ENCODE measurements at regions not wholly inside any gene's neighbourhood (a gene's known extent, or its start where the extent isn't known, plus 50 kb on each side); places are given as distances from the start of the nearest gene placed in this dataset.

GRCh38 chr19:29154163-29154562 is 58.8 kb downstream of the UQCRFS1 start:
- TF ChIP-seq FOSL2 (IDR thresholded peaks at IDR 0.05): no peak
- no peak for TF ChIP-seq FOSL2 (CRISPR knock-in tag; IDR thresholded peaks at IDR 0.05)
- TF ChIP-seq HOXA7 (CRISPR knock-in tag; IDR thresholded peaks at IDR 0.05): no peak
- no peak for TF ChIP-seq POLR2AphosphoS2 (conservative IDR thresholded peaks at IDR 0.05; ENCODE audit: low read length)
- TF ChIP-seq CBX2 (IDR thresholded peaks at IDR 0.05; ENCODE audit: borderline replicate concordance, low read depth): no peak
- TF ChIP-seq TFCP2L1 (CRISPR knock-in tag; IDR thresholded peaks at IDR 0.05): no peak
- TF ChIP-seq FOSB (CRISPR knock-in tag; IDR thresholded peaks at IDR 0.05): no peak
- TF ChIP-seq KDM5A (IDR thresholded peaks at IDR 0.05): no peak
- TF ChIP-seq CEBPB (IDR thresholded peaks at IDR 0.05): no peak
- no peak for TF ChIP-seq MAFK (IDR thresholded peaks at IDR 0.05; ENCODE audit: partially characterized antibody)
- no peak for TF ChIP-seq ZSCAN20 (CRISPR knock-in tag; IDR thresholded peaks at IDR 0.05)
- no peak for TF ChIP-seq HDAC2 (IDR thresholded peaks at IDR 0.05)
- no peak for TF ChIP-seq ZC3H11A (IDR thresholded peaks at IDR 0.05)
- TF ChIP-seq RAD21 (conservative IDR thresholded peaks at IDR 0.05 in 1 of 2, IDR thresholded peaks at IDR 0.05 in 1 of 2): no peak
- TF ChIP-seq BCL3 (IDR thresholded peaks at IDR 0.05): no peak
- no peak for TF ChIP-seq NPAS2 (CRISPR knock-in tag; IDR thresholded peaks at IDR 0.05; ENCODE audit: borderline replicate concordance)
- Histone ChIP-seq H3K4me2 (no peak overlapping the region), H3K9me3 (peaks cover 3% of the 10 kb centered on the region; the same call in 2 of the 3 replicates), H3K27ac (no peak overlapping the region), H3K4me3 (no peak overlapping the region), H3K4me1 (no peaks in the 10 kb centered on the region)
- 3% methylated on average over 3 of the region's 3 CpGs for WGBS (ENCODE audit: missing lambda C conversion rate)
- ChIA-PET CTCF (interaction anchor here (1.2 kb wide), 1 partner anchor 13 kb away, joined by 4 read pairs; no protein-coding TSS in a partner anchor), POLR2A (no interaction called here)
- DNase-seq (ENCODE audit: low read depth in 1 of 2, low spot score in 1 of 2) (no peak), ATAC-seq (no peak), FAIRE-seq (no peak)

GRCh38 chr19:29145756-29146155 is 67.2 kb downstream of the UQCRFS1 start:
- H3K9me3 ChIP-seq: peaks cover 13% of the 10 kb centered on the region; the same call in 1 of the 3 replicates
- ATAC-seq (no peak), DNase-seq (ENCODE audit: low read depth in 1 of 2, low spot score in 1 of 2) (no peak), FAIRE-seq (no peak)
- H3K4me2 ChIP-seq: no peak overlapping the region
- POLR2A ChIA-PET: no interaction called here
- no peaks in the 10 kb centered on the region for H3K4me1 ChIP-seq
- no peak overlapping the region for H3K4me3 ChIP-seq
- TF ChIP-seq CHD2 (IDR thresholded peaks at IDR 0.05; ENCODE audit: low read length, partially characterized antibody) (no peak), FOSB (CRISPR knock-in tag; IDR thresholded peaks at IDR 0.05) (no peak), NFE2L2 (conservative IDR thresholded peaks at IDR 0.05; ENCODE audit: low read length) (no peak), ZSCAN20 (CRISPR knock-in tag; IDR thresholded peaks at IDR 0.05) (no peak), RARB (CRISPR knock-in tag; IDR thresholded peaks at IDR 0.05) (no peak), FOSL2 (IDR thresholded peaks at IDR 0.05) (no peak), FOSL2 (CRISPR knock-in tag; IDR thresholded peaks at IDR 0.05) (no peak), ZNF302 (CRISPR knock-in tag; IDR thresholded peaks at IDR 0.05) (no peak), TFCP2L1 (CRISPR knock-in tag; IDR thresholded peaks at IDR 0.05) (no peak), ZFP36 (IDR thresholded peaks at IDR 0.05; ENCODE audit: borderline replicate concordance, partially characterized antibody) (no peak), GATA3 (IDR thresholded peaks at IDR 0.05; ENCODE audit: borderline replicate concordance) (no peak), E2F6 (IDR thresholded peaks at IDR 0.05; ENCODE audit: borderline replicate concordance, low read depth) (no peak), NPAS2 (CRISPR knock-in tag; IDR thresholded peaks at IDR 0.05; ENCODE audit: borderline replicate concordance) (no peak), ESRRA (IDR thresholded peaks at IDR 0.05; ENCODE audit: borderline replicate concordance, low read length) (no peak), BCL3 (IDR thresholded peaks at IDR 0.05) (no peak), CHD4 (IDR thresholded peaks at IDR 0.05; ENCODE audit: borderline replicate concordance) (no peak), JUN (IDR thresholded peaks at IDR 0.05) (no peak), CBX8 (IDR thresholded peaks at IDR 0.05) (no peak)
- H3K27ac ChIP-seq: no peak overlapping the region
- CTCF ChIA-PET: interaction anchor here (1.8 kb wide), 1 partner anchor 11 kb away, joined by 6 read pairs; no protein-coding TSS in a partner anchor
- 3% methylated on average over 4 of the region's 4 CpGs for WGBS (ENCODE audit: missing lambda C conversion rate)

Measured in A549 (cell line).